SKM-1 (cell line): ENCODE measurements at regions not wholly inside any gene's neighbourhood (a gene's known extent, or its start where the extent isn't known, plus 50 kb on each side); places are given as distances from the start of the nearest gene placed in this dataset.

Experiments
- DNase-seq: peaks from one replicate; lab custom pipeline; 2025; ENCODE audit not compliant: unreplicated experiment; lab: John Stamatoyannopoulos, UW

- no peak for DNase-seq
These were observed 904.9 kb upstream of the AGA start for GRCh38 chr4:178347111-178347510.

- no peak for DNase-seq
These were observed 907.4 kb upstream of the AGA start for GRCh38 chr4:178349601-178350000.

- DNase-seq: no peak
These were observed 908.9 kb upstream of the AGA start for GRCh38 chr4:178351185-178351584.

- no peak for DNase-seq
These were observed 914.5 kb upstream of the AGA start for GRCh38 chr4:178356725-178357124.

GRCh38 chr4:178385481-178385880 is 943.2 kb upstream of the AGA start:
- DNase-seq: no peak

GRCh38 chr4:178387756-178388155 is 945.5 kb upstream of the AGA start:
- no peak for DNase-seq

GRCh38 chr4:178395798-178396197 is 953.6 kb upstream of the AGA start:
- DNase-seq: no peak

- DNase-seq: no peak
These were observed 970.2 kb upstream of the AGA start for GRCh38 chr4:178412455-178412854.

GRCh38 chr4:178414042-178414441 is 971.8 kb upstream of the AGA start:
- DNase-seq: no peak

- no peak for DNase-seq
These were observed 972.7 kb upstream of the AGA start for GRCh38 chr4:178414881-178415446.

GRCh38 chr4:178415925-178416324 is 973.7 kb upstream of the AGA start:
- DNase-seq: no peak

- no peak for DNase-seq
These were observed 981.1 kb upstream of the AGA start for GRCh38 chr4:178423366-178423765.

- DNase-seq: no peak
These were observed 984.6 kb upstream of the AGA start for GRCh38 chr4:178426871-178427270.

GRCh38 chr4:178427663-178428062 is 985.4 kb upstream of the AGA start:
- no peak for DNase-seq

GRCh38 chr4:178448372-178449035 is 1006.3 kb upstream of the AGA start:
- DNase-seq: no peak

GRCh38 chr4:178450614-178451013 is 1008.4 kb upstream of the AGA start:
- no peak for DNase-seq

GRCh38 chr4:178453057-178453456 is 1010.8 kb upstream of the AGA start:
- DNase-seq: no peak

GRCh38 chr4:178457286-178457685 is 1015.0 kb upstream of the AGA start:
- DNase-seq: no peak

- no peak for DNase-seq
These were observed 1020.5 kb upstream of the AGA start for GRCh38 chr4:178462710-178463109.

- DNase-seq: no peak
These were observed 1021.5 kb upstream of the AGA start for GRCh38 chr4:178463747-178464146.

- no peak for DNase-seq
These were observed 1029.0 kb upstream of the AGA start for GRCh38 chr4:178470996-178471784.

GRCh38 chr4:178471994-178472393 is 1029.8 kb upstream of the AGA start:
- no peak for DNase-seq
